PFSK-1 (cell line): ENCODE measurements at regions not wholly inside any gene's neighbourhood (a gene's known extent, or its start where the extent isn't known, plus 50 kb on each side); places are given as distances from the start of the nearest gene placed in this dataset.

Experiments
- FOXP2 ChIP-seq: optimal IDR thresholded peaks from 2 replicates; pipeline ENCODE3; 2011; ENCODE audit warnings: borderline replicate concordance, control low read depth, inconsistent platforms; ENCODE audit not compliant: insufficient read depth; ENCODE audit errors: extremely low read length, extremely low read depth
- POLR2AphosphoS5 ChIP-seq: IDR thresholded peaks from 2 replicates; pipeline ENCODE4 v1.6.1; 2012; ENCODE audit warnings: low read depth, mild to moderate bottlenecking, control low read depth, low read length, moderate library complexity
- SIN3A ChIP-seq: IDR thresholded peaks from 2 replicates; pipeline ENCODE4 v1.6.1; 2012; ENCODE audit warnings: mild to moderate bottlenecking, low read length, moderate library complexity, borderline replicate concordance; ENCODE audit not compliant: insufficient read depth
- TAF1 ChIP-seq: IDR thresholded peaks from 2 replicates; pipeline ENCODE4 v1.6.1; 2012; ENCODE audit warnings: low read length, control low read depth, borderline replicate concordance; ENCODE audit not compliant: insufficient read depth

DNA sequence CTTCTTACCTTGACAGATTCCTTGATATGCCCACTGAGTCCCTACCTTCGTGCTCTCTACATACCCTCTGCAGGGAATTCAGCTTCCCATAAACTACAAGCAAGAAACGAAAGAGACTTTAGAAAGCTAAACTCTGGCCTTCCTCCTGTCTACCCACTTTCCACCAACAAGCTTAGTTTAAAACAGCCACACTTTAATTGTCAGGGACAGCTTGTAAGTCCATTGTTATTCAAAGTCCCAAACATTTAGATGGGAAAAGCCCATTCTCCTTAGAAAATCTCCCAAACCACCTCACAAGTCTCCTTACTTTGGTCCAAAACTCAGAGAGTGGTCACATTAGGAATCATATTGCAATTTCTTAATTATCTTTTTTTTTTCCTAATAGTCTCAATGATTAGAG is 2695.8 kb downstream of the PCDH9 start:
- TF ChIP-seq FOXP2 (no peak), POLR2AphosphoS5 (no peak), TAF1 (no peak), SIN3A (no peak)
